ENCODE measurements at regions not wholly inside any gene's neighbourhood (a gene's known extent, or its start where the extent isn't known, plus 50 kb on each side); places are given as distances from the start of the nearest gene placed in this dataset.

GRCh38 chr20:48267860-48268633, 482.8 kb upstream of the SULF2 start:
- TF ChIP-seq REST (IDR thresholded peaks at IDR 0.05; ENCODE audit: low read depth) = no peak
- TF ChIP-seq EP300 (IDR thresholded peaks at IDR 0.05; ENCODE audit: borderline replicate concordance) = no peak
- TF ChIP-seq TAF1 (IDR thresholded peaks at IDR 0.05; ENCODE audit: low read depth) = no peak
- no peak for TF ChIP-seq CREB1 (IDR thresholded peaks at IDR 0.05; ENCODE audit: low read depth)
- TF ChIP-seq RAD21 (IDR thresholded peaks at IDR 0.05; ENCODE audit: low read depth) = no peak
- no peak for TF ChIP-seq FOXM1 (IDR thresholded peaks at IDR 0.05; ENCODE audit: borderline replicate concordance, low read depth)
- TF ChIP-seq YY1 (IDR thresholded peaks at IDR 0.05; ENCODE audit: low read depth) = no peak
- TF ChIP-seq EGR1 (IDR thresholded peaks at IDR 0.05) = no peak
- TF ChIP-seq USF1 (IDR thresholded peaks at IDR 0.05) = no peak
- no peak for TF ChIP-seq ZBTB7A (IDR thresholded peaks at IDR 0.05; ENCODE audit: low read depth)
- no peak for TF ChIP-seq MAX (IDR thresholded peaks at IDR 0.05)
- TF ChIP-seq NFIC (IDR thresholded peaks at IDR 0.05) = no peak
- no peak for TF ChIP-seq CEBPB (IDR thresholded peaks at IDR 0.05)
- TF ChIP-seq TEAD4 (IDR thresholded peaks at IDR 0.05) = no peak
- no peak for TF ChIP-seq TCF12 (IDR thresholded peaks at IDR 0.05; ENCODE audit: low read depth)

GRCh38 chr20:48266571-48266970, 481.3 kb upstream of the SULF2 start:
- no peak for TF ChIP-seq ZBTB7A (IDR thresholded peaks at IDR 0.05; ENCODE audit: low read depth)
- no peak for TF ChIP-seq EP300 (IDR thresholded peaks at IDR 0.05; ENCODE audit: borderline replicate concordance)
- no peak for TF ChIP-seq MAX (IDR thresholded peaks at IDR 0.05)
- TF ChIP-seq CEBPB (IDR thresholded peaks at IDR 0.05) = no peak
- no peak for TF ChIP-seq RAD21 (IDR thresholded peaks at IDR 0.05; ENCODE audit: low read depth)
- TF ChIP-seq TEAD4 (IDR thresholded peaks at IDR 0.05) = no peak
- no peak for TF ChIP-seq YY1 (IDR thresholded peaks at IDR 0.05; ENCODE audit: low read depth)
- no peak for TF ChIP-seq USF1 (IDR thresholded peaks at IDR 0.05)
- no peak for TF ChIP-seq EGR1 (IDR thresholded peaks at IDR 0.05)
- TF ChIP-seq TAF1 (IDR thresholded peaks at IDR 0.05; ENCODE audit: low read depth) = no peak
- TF ChIP-seq CREB1 (IDR thresholded peaks at IDR 0.05; ENCODE audit: low read depth) = no peak
- TF ChIP-seq FOXM1 (IDR thresholded peaks at IDR 0.05; ENCODE audit: borderline replicate concordance, low read depth) = no peak
- no peak for TF ChIP-seq NFIC (IDR thresholded peaks at IDR 0.05)
- TF ChIP-seq REST (IDR thresholded peaks at IDR 0.05; ENCODE audit: low read depth) = no peak
- TF ChIP-seq TCF12 (IDR thresholded peaks at IDR 0.05; ENCODE audit: low read depth) = no peak

GRCh38 chr20:48265791-48266190, 480.5 kb upstream of the SULF2 start:
- no peak for TF ChIP-seq CREB1 (IDR thresholded peaks at IDR 0.05; ENCODE audit: low read depth)

GRCh38 chr20:48262955-48263354, 477.7 kb upstream of the SULF2 start:
- TF ChIP-seq ZBTB7A (IDR thresholded peaks at IDR 0.05; ENCODE audit: low read depth) (no peak), REST (IDR thresholded peaks at IDR 0.05; ENCODE audit: low read depth) (no peak), NFIC (IDR thresholded peaks at IDR 0.05) (no peak), TCF12 (IDR thresholded peaks at IDR 0.05; ENCODE audit: low read depth) (no peak)

- TF ChIP-seq RAD21 (IDR thresholded peaks at IDR 0.05; ENCODE audit: low read depth) = no peak
Measured at GRCh38 chr20:48262466-48262865, 477.2 kb upstream of the SULF2 start.

Data from Ishikawa (cell line).